Nephron progenitor cell (in vitro differentiated cells): ENCODE measurements at regions not wholly inside any gene's neighbourhood (a gene's known extent, or its start where the extent isn't known, plus 50 kb on each side); places are given as distances from the start of the nearest gene placed in this dataset.
A peak's percentile ranks its signal among the peaks of the same experiment; 100 is the strongest.

Source experiments
- DNase-seq: peaks from one replicate; pipeline ENCODE4 v3.0.0; 2021
- H3K27ac Mint-ChIP-seq: 2 replicates; pipeline ENCODE4 v1.8.0; 2021; ENCODE audit warnings: mild to moderate bottlenecking, moderate library complexity, mixed read lengths
- H3K27me3 Mint-ChIP-seq: 2 replicates; pipeline ENCODE4 v1.8.0; 2021; ENCODE audit warnings: mild to moderate bottlenecking, low read depth, mixed read lengths; ENCODE audit not compliant: poor library complexity
- H3K36me3 Mint-ChIP-seq: 2 replicates; pipeline ENCODE4 v1.8.0; 2021; ENCODE audit warnings: low read depth, mixed read lengths
- H3K4me1 Mint-ChIP-seq: 2 replicates; pipeline ENCODE4 v1.8.0; 2021; ENCODE audit warnings: mixed read lengths
- H3K4me3 Mint-ChIP-seq: 2 replicates; pipeline ENCODE4 v1.8.0; 2021; ENCODE audit warnings: mild to moderate bottlenecking, moderate library complexity, mixed read lengths
- H3K9me3 Mint-ChIP-seq: 2 replicates; pipeline ENCODE4 v1.8.0; 2021; ENCODE audit warnings: mild to moderate bottlenecking, moderate library complexity, mixed read lengths
- CTCF ChIP-seq: fragments of 200-600 bp; sonication (generic); IDR thresholded peaks from 2 replicates; pipeline ENCODE4 v1.5.0; 2021; ENCODE audit warnings: antibody characterized with exemption

GRCh38 chr3:3665961-3666640, 133.1 kb upstream of the LRRN1 start:
- no peak for TF ChIP-seq CTCF
- H3K4me3 Mint-ChIP-seq, result no peak overlapping the region
- peak overlapping the region; percentile 82 for H3K27ac Mint-ChIP-seq
- H3K27me3 Mint-ChIP-seq, result no peaks in the 10 kb centered on the region
- peaks cover 14% of the 10 kb centered on the region for H3K36me3 Mint-ChIP-seq
- H3K9me3 Mint-ChIP-seq, result peaks cover 10% of the 10 kb centered on the region
- DNase-seq, result no peak
- peaks cover 37% of the 10 kb centered on the region for H3K4me1 Mint-ChIP-seq

- TF ChIP-seq CTCF, result no peak
- H3K4me1 Mint-ChIP-seq, result peaks cover 37% of the 10 kb centered on the region
- no peak overlapping the region for H3K4me3 Mint-ChIP-seq
- H3K27me3 Mint-ChIP-seq, result no peaks in the 10 kb centered on the region
- peaks cover 14% of the 10 kb centered on the region for H3K36me3 Mint-ChIP-seq
- DNase-seq, result no peak
- H3K27ac Mint-ChIP-seq, result no peak overlapping the region
- H3K9me3 Mint-ChIP-seq, result peaks cover 6% of the 10 kb centered on the region
Measured at GRCh38 chr3:3665546-3665945, 133.7 kb upstream of the LRRN1 start.

- Mint-ChIP-seq H3K4me1 (peaks cover 37% of the 10 kb centered on the region), H3K4me3 (no peak overlapping the region), H3K36me3 (peaks cover 16% of the 10 kb centered on the region), H3K9me3 (peaks cover 6% of the 10 kb centered on the region), H3K27ac (peak overlapping the region; percentile 15), H3K27me3 (peaks cover under 1% of the 10 kb centered on the region)
- no peak for TF ChIP-seq CTCF
- DNase-seq, result no peak
Measured at GRCh38 chr3:3664935-3665334, 134.3 kb upstream of the LRRN1 start.

GRCh38 chr3:3662610-3663009, 136.6 kb upstream of the LRRN1 start:
- H3K27ac Mint-ChIP-seq, result no peak overlapping the region
- no peak overlapping the region for H3K4me3 Mint-ChIP-seq
- H3K27me3 Mint-ChIP-seq, result peaks cover 3% of the 10 kb centered on the region
- H3K9me3 Mint-ChIP-seq, result peaks cover 14% of the 10 kb centered on the region
- no peak for TF ChIP-seq CTCF
- peaks cover 37% of the 10 kb centered on the region for H3K4me1 Mint-ChIP-seq
- peaks cover 15% of the 10 kb centered on the region for H3K36me3 Mint-ChIP-seq
- no peak for DNase-seq

GRCh38 chr3:3654916-3655315, 144.3 kb upstream of the LRRN1 start:
- Mint-ChIP-seq H3K27ac (no peak overlapping the region), H3K9me3 (peaks cover 8% of the 10 kb centered on the region), H3K36me3 (peaks cover 3% of the 10 kb centered on the region), H3K4me3 (no peak overlapping the region), H3K4me1 (peaks cover 5% of the 10 kb centered on the region), H3K27me3 (peaks cover 8% of the 10 kb centered on the region)
- DNase-seq, result no peak
- no peak for TF ChIP-seq CTCF

GRCh38 chr3:3648988-3649679, 150.1 kb upstream of the LRRN1 start:
- H3K27me3 Mint-ChIP-seq, result peaks cover 6% of the 10 kb centered on the region
- no peak overlapping the region for H3K4me3 Mint-ChIP-seq
- H3K36me3 Mint-ChIP-seq, result no peaks in the 10 kb centered on the region
- peaks cover 17% of the 10 kb centered on the region for H3K4me1 Mint-ChIP-seq
- DNase-seq, result no peak
- no peak overlapping the region for H3K27ac Mint-ChIP-seq
- H3K9me3 Mint-ChIP-seq, result no peaks in the 10 kb centered on the region
- TF ChIP-seq CTCF, result no peak
